Endothelial cell of umbilical vein (primary cell): ENCODE measurements at regions not wholly inside any gene's neighbourhood (a gene's known extent, or its start where the extent isn't known, plus 50 kb on each side); places are given as distances from the start of the nearest gene placed in this dataset.

Experiments
- BruUV-seq: library from RNA; stranded (reverse); fragments of 400-500 nt; replicated peaks from 2 replicates; lab custom pipeline; 2021; lab: Mats Ljungman, UMichigan
- CTCF ChIA-PET: fragments of 300-600, 350-600 bp; sonication (Branson Sonifier 250); formaldehyde crosslinking; loops from one replicate; lab custom pipeline; 2021; ENCODE audit warnings: antibody characterized with exemption, inconsistent platforms; lab: Charles Lee
- POLR2A ChIA-PET: fragments of 300-600, 350-600 bp; sonication (Branson Sonifier 250); formaldehyde crosslinking; loops from one replicate; lab custom pipeline; 2021; ENCODE audit warnings: antibody characterized with exemption, inconsistent platforms; lab: Charles Lee
- DNase-seq: peaks from one replicate; pipeline ENCODE4 v3.0.0-alpha.2; 2011; ENCODE audit warnings: low read depth, low spot score
- FAIRE-seq: peaks from 2 replicates; lab custom pipeline; 2011; peaks lifted over from hg19 to GRCh38; lab: Jason Lieb, UNC
- H2AFZ ChIP-seq: 2 replicates; pipeline ENCODE4 v1.6.0; 2012; ENCODE audit warnings: low read depth, low read length, control low read depth, inconsistent platforms
- H3K27ac ChIP-seq: 2 replicates; pipeline ENCODE4 v1.5.1; 2011; ENCODE audit warnings: low read depth, mild to moderate bottlenecking, control low read depth, low read length, moderate library complexity; ENCODE audit not compliant: insufficient read depth
- H3K27me3 ChIP-seq, 2 experiments: 2 replicates each; pipeline versions ENCODE4 v1.6.0 to v1.6.1; 2011; ENCODE audit warnings: low read length in 2 of 2, mixed read lengths in 1 of 2; ENCODE audit not compliant: control insufficient read depth in 2 of 2, insufficient read depth in 2 of 2
- H3K36me3 ChIP-seq, 2 experiments: 2 replicates in 1 of 2; 3 replicates in 1 of 2; pipeline ENCODE4 v1.5.1; 2011; ENCODE audit warnings: low read length in 2 of 2, mild to moderate bottlenecking in 1 of 2, moderate library complexity in 1 of 2; ENCODE audit not compliant: control insufficient read depth in 2 of 2, insufficient read depth in 2 of 2; ENCODE audit errors: extremely low read depth in 1 of 2
- H3K4me1 ChIP-seq: 3 replicates; pipeline ENCODE4 v1.5.1; 2011; ENCODE audit warnings: mild to moderate bottlenecking, low read length; ENCODE audit not compliant: control insufficient read depth, insufficient read depth; ENCODE audit errors: extremely low read depth
- H3K4me2 ChIP-seq: 2 replicates; pipeline ENCODE4 v1.6.1; 2011; ENCODE audit warnings: low read length, control low read depth, mixed read lengths; ENCODE audit not compliant: insufficient read depth
- H3K4me3 ChIP-seq, 3 experiments: fragments of 200-600 bp in 1 of 3; sonication (generic), shearing (Covaris generic) in 1 of 3; replicated peaks in 1 of 3; 2 replicates each; pipeline ENCODE4 v1.5.1; 2011 to 2016; ENCODE audit warnings: control low read depth in 3 of 3, low read length in 3 of 3, mild to moderate bottlenecking in 2 of 3, inconsistent platforms in 1 of 3, low read depth in 1 of 3, moderate library complexity in 1 of 3; ENCODE audit not compliant: insufficient read depth in 1 of 3
- H3K79me2 ChIP-seq: 2 replicates; pipeline ENCODE4 v1.6.0; 2012; ENCODE audit warnings: low read length, inconsistent platforms; ENCODE audit not compliant: control insufficient read depth, insufficient read depth
- H3K9ac ChIP-seq: replicated peaks from 2 replicates; pipeline ENCODE3; 2011; ENCODE audit warnings: low read length, control low read depth; ENCODE audit not compliant: insufficient read depth; ENCODE audit errors: extremely low read depth
- H3K9me1 ChIP-seq: replicated peaks from 3 replicates; pipeline ENCODE4 v1.6.0; 2011; ENCODE audit warnings: mild to moderate bottlenecking, low read length; ENCODE audit not compliant: control insufficient read depth, insufficient read depth; ENCODE audit errors: extremely low read depth
- H3K9me3 ChIP-seq: replicated peaks from 2 replicates; pipeline ENCODE4 v1.5.1; 2012; ENCODE audit warnings: low read length, inconsistent platforms; ENCODE audit not compliant: control insufficient read depth, insufficient read depth
- H4K20me1 ChIP-seq: replicated peaks from 2 replicates; pipeline ENCODE3; 2011; ENCODE audit warnings: mild to moderate bottlenecking, low read length; ENCODE audit not compliant: control insufficient read depth, insufficient read depth; ENCODE audit errors: extremely low read depth
- CTCF ChIP-seq, 2 donors: IDR thresholded peaks; 1 replicate in 1 of 2; 2 replicates in 1 of 2; pipeline ENCODE4 v1.5.1; 2011; ENCODE audit warnings: low read length in 2 of 2, mild to moderate bottlenecking in 2 of 2, moderate library complexity in 2 of 2, control low read depth in 1 of 2, inconsistent platforms in 1 of 2, low read depth in 1 of 2; ENCODE audit not compliant: insufficient read depth in 1 of 2; ENCODE audit errors: extremely low read depth in 1 of 2
- EZH2 ChIP-seq: IDR thresholded peaks from 2 replicates; pipeline ENCODE4 v1.6.1; 2012; ENCODE audit warnings: borderline replicate concordance, low read depth, mild to moderate bottlenecking, moderate library complexity, low read length, inconsistent platforms; ENCODE audit not compliant: severe bottlenecking
- FOS ChIP-seq: IDR thresholded peaks from 2 replicates; pipeline ENCODE4 v1.6.1; 2011; ENCODE audit warnings: mild to moderate bottlenecking, low read length, moderate library complexity, borderline replicate concordance; ENCODE audit not compliant: insufficient read depth
- GATA2 ChIP-seq: IDR thresholded peaks from 2 replicates; pipeline ENCODE4 v1.7.0; 2011; ENCODE audit warnings: low read depth, mild to moderate bottlenecking, moderate library complexity, mixed read lengths, low read length; ENCODE audit not compliant: insufficient read length, insufficient read depth
- JUN ChIP-seq: IDR thresholded peaks from 2 replicates; pipeline ENCODE4 v1.6.1; 2011; ENCODE audit warnings: borderline replicate concordance, low read depth; ENCODE audit not compliant: insufficient read length, insufficient read depth
- MAX ChIP-seq: IDR thresholded peaks from 2 replicates; pipeline ENCODE4 v1.6.1; 2011; ENCODE audit not compliant: insufficient read depth, insufficient read length
- MYC ChIP-seq: IDR thresholded peaks from one replicate; pipeline ENCODE4 v1.6.1; 2011; ENCODE audit warnings: mild to moderate bottlenecking, low read depth, low read length
- POLR2A ChIP-seq: IDR thresholded peaks from 2 replicates; pipeline ENCODE4 v1.6.1; 2012; ENCODE audit warnings: low read depth, mild to moderate bottlenecking, control low read depth, low read length
- POLR2AphosphoS5 ChIP-seq: IDR thresholded peaks from 2 replicates; pipeline ENCODE4 v1.6.1; 2012; ENCODE audit warnings: low read depth, mild to moderate bottlenecking, control low read depth, low read length, moderate library complexity; ENCODE audit not compliant: insufficient read depth
- dilution Hi-C: fragments of 300-500 bp; cut with MboI; formaldehyde crosslinking; loops from one replicate; pipeline ENCODE4 v1.15.0; 2019; ENCODE audit warnings: low sequenced_read_pairs; ENCODE audit not compliant: extremely low pct_ligation_motif_present
- intact Hi-C: fragments of 100-400 bp; cut with micrococcal nuclease; formaldehyde crosslinking; loops from one replicate; pipeline ENCODE4 v1.10.0; 2022

- Histone ChIP-seq H3K27ac (no peak overlapping the region), H3K9me1 (no peaks in the 10 kb centered on the region), H3K4me2 (no peak overlapping the region), H3K9me3 (no peaks in the 10 kb centered on the region), H3K27me3 (no peaks in the 10 kb centered on the region), H3K79me2 (no peaks in the 10 kb centered on the region), H3K36me3 (no peaks in the 10 kb centered on the region), H3K4me1 (no peaks in the 10 kb centered on the region), H4K20me1 (no peaks in the 10 kb centered on the region), H3K9ac (no peak overlapping the region), H3K4me3 (no peak overlapping the region), H2AFZ (no peak overlapping the region)
- intact Hi-C loops: no loop called here
- ChIA-PET CTCF (no interaction called here), POLR2A (no interaction called here)
- DNase-seq (no peak), FAIRE-seq (no peak)
- dilution Hi-C loops: no loop called here
- no TSS peak for BruUV-seq
- TF ChIP-seq MYC (no peak), MAX (no peak), EZH2 (no peak), FOS (no peak), GATA2 (no peak), CTCF (IDR thresholded peaks at IDR 0.05; ENCODE audit: extremely low read depth in 1 of 2, insufficient read depth in 1 of 2, low read depth in 1 of 2, low read length in 2 of 2) (no peak), JUN (no peak), POLR2AphosphoS5 (no peak), POLR2A (no peak)
Observed at GRCh38 chr3:181250714-181251113, 261.2 kb upstream of the DNAJC19 start.
